HepG2 (cell line): ENCODE measurements at regions not wholly inside any gene's neighbourhood (a gene's known extent, or its start where the extent isn't known, plus 50 kb on each side); places are given as distances from the start of the nearest gene placed in this dataset.

Source experiments
- CTCF ChIP-seq: sonication (generic); formaldehyde crosslinking; IDR thresholded peaks from 2 replicates; pipeline ENCODE4 v1.5.0; 2020; ENCODE audit warnings: mild to moderate bottlenecking, missing genetic modification reagents, moderate library complexity
- MZF1 ChIP-seq: sonication (generic); formaldehyde crosslinking; IDR thresholded peaks from 2 replicates; pipeline ENCODE4 v1.8.1; 2023; ENCODE audit warnings: mild to moderate bottlenecking, missing genetic modification reagents, borderline replicate concordance
- ZNF576 ChIP-seq: sonication (generic); formaldehyde crosslinking; IDR thresholded peaks from 2 replicates; pipeline ENCODE4 v1.4.0; 2020; ENCODE audit warnings: mild to moderate bottlenecking, missing genetic modification reagents

- TF ChIP-seq ZNF576 (CRISPR knock-in tag) (no peak), MZF1 (CRISPR knock-in tag) (no peak), CTCF (CRISPR knock-in tag) (no peak)
Observed at GRCh38 chr16:9546438-9546786, 455.0 kb downstream of the HAPSTR1 start.
